Uterus (tissue), 3 donors: ENCODE measurements at regions not wholly inside any gene's neighbourhood (a gene's known extent, or its start where the extent isn't known, plus 50 kb on each side); places are given as distances from the start of the nearest gene placed in this dataset.

ENCODE experiments used
- DNase-seq, 2 donors: peaks; one replicate each; pipeline ENCODE4 v3.0.0-alpha.2; 2019 to 2020
- H3K27ac ChIP-seq, 2 donors: fragments of 200-600 bp; sonication (generic); 1 replicate in 1 of 2; 2 replicates in 1 of 2; pipeline ENCODE4 v1.5.1; 2016 to 2018
- H3K27me3 ChIP-seq, 2 donors: fragments of 200-600 bp; sonication (generic); one replicate each; pipeline ENCODE4 v1.5.1; 2018 to 2019; ENCODE audit warnings: control low read depth in 1 of 2
- H3K36me3 ChIP-seq, 2 donors: fragments of 200-600 bp; sonication (generic); one replicate each; pipeline ENCODE4 v1.5.1; 2019; ENCODE audit warnings: control low read depth in 1 of 2
- H3K4me1 ChIP-seq, 2 donors: fragments of 200-600 bp; sonication (generic); one replicate each; pipeline ENCODE4 v1.5.1; 2018 to 2019; ENCODE audit warnings: control low read depth in 1 of 2
- H3K4me3 ChIP-seq, 2 donors: fragments of 200-600 bp; sonication (generic); 1 replicate in 1 of 2; 2 replicates in 1 of 2; pipeline ENCODE4 v1.5.1; 2018 to 2019; ENCODE audit warnings: mild to moderate bottlenecking in 1 of 2
- H3K9me3 ChIP-seq, 2 donors: fragments of 200-600 bp; sonication (generic); one replicate each; pipeline ENCODE4 v1.5.1; 2019; ENCODE audit warnings: control low read depth in 1 of 2
- POLR2A ChIP-seq, 2 donors: fragments of 450-650 bp; IDR thresholded peaks; one replicate each; pipeline ENCODE4 v1.6.1; 2016; ENCODE audit warnings: antibody characterized with exemption in 2 of 2, mild to moderate bottlenecking in 1 of 2, moderate library complexity in 1 of 2
- intact Hi-C: fragments of 100-400 bp; cut with DNase I; formaldehyde crosslinking; loops from one replicate; pipeline ENCODE4 v1.15.1; 2023; ENCODE audit warnings: low total_unique reads
- TF ChIP-seq, protein P1 (sequence below), 4 experiments: fragments of 200-600 bp in 2 of 4; fragments of 450-650 bp in 2 of 4; sonication (generic) in 2 of 4; IDR thresholded peaks; one replicate each; pipeline ENCODE4 v1.5.1; 2016 to 2019; ENCODE audit warnings: antibody characterized with exemption in 4 of 4, mild to moderate bottlenecking in 2 of 4, moderate library complexity in 1 of 4
- donor health status: DM: yes; HTN: yes; CAD: no.

GRCh38 chr3:17806876-17807275 is 64.4 kb upstream of the TBC1D5 start:
- H3K27me3 ChIP-seq: no peaks in the 10 kb centered on the region
- no peak overlapping the region for H3K27ac ChIP-seq
- intact Hi-C loops: no loop called here
- no peaks in the 10 kb centered on the region for H3K4me1 ChIP-seq
- H3K4me3 ChIP-seq: no peak overlapping the region
- H3K36me3 ChIP-seq: no peaks in the 10 kb centered on the region
- H3K9me3 ChIP-seq: no peaks in the 10 kb centered on the region
- no peak for TF ChIP-seq POLR2A (IDR thresholded peaks at IDR 0.05)
- TF ChIP-seq, protein P1, sequence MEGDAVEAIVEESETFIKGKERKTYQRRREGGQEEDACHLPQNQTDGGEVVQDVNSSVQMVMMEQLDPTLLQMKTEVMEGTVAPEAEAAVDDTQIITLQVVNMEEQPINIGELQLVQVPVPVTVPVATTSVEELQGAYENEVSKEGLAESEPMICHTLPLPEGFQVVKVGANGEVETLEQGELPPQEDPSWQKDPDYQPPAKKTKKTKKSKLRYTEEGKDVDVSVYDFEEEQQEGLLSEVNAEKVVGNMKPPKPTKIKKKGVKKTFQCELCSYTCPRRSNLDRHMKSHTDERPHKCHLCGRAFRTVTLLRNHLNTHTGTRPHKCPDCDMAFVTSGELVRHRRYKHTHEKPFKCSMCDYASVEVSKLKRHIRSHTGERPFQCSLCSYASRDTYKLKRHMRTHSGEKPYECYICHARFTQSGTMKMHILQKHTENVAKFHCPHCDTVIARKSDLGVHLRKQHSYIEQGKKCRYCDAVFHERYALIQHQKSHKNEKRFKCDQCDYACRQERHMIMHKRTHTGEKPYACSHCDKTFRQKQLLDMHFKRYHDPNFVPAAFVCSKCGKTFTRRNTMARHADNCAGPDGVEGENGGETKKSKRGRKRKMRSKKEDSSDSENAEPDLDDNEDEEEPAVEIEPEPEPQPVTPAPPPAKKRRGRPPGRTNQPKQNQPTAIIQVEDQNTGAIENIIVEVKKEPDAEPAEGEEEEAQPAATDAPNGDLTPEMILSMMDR (IDR thresholded peaks at IDR 0.05): no peak
- DNase-seq: no peak

- Histone ChIP-seq H3K9me3 (no peaks in the 10 kb centered on the region), H3K4me3 (no peak overlapping the region), H3K4me1 (no peaks in the 10 kb centered on the region), H3K36me3 (no peaks in the 10 kb centered on the region), H3K27ac (no peak overlapping the region), H3K27me3 (no peaks in the 10 kb centered on the region)
- no peak for DNase-seq
- TF ChIP-seq, protein P1 (IDR thresholded peaks at IDR 0.05): no peak
- no peak for TF ChIP-seq POLR2A (IDR thresholded peaks at IDR 0.05)
- intact Hi-C loops: no loop called here
Measured at GRCh38 chr3:17806201-17806600, 63.8 kb upstream of the TBC1D5 start.

GRCh38 chr3:17805461-17805940 is 63.1 kb upstream of the TBC1D5 start:
- TF ChIP-seq, protein P1 (IDR thresholded peaks at IDR 0.05): no peak
- no peak for TF ChIP-seq POLR2A (IDR thresholded peaks at IDR 0.05)
- intact Hi-C loops: no loop called here
- H3K27ac ChIP-seq: no peak overlapping the region
- no peaks in the 10 kb centered on the region for H3K36me3 ChIP-seq
- no peaks in the 10 kb centered on the region for H3K4me1 ChIP-seq
- no peak overlapping the region for H3K4me3 ChIP-seq
- no peaks in the 10 kb centered on the region for H3K9me3 ChIP-seq
- no peaks in the 10 kb centered on the region for H3K27me3 ChIP-seq
- no peak for DNase-seq

GRCh38 chr3:17802950-17803349 is 60.5 kb upstream of the TBC1D5 start:
- intact Hi-C loops: no loop called here
- Histone ChIP-seq H3K4me1 (no peaks in the 10 kb centered on the region), H3K36me3 (no peaks in the 10 kb centered on the region), H3K27ac (no peak overlapping the region), H3K9me3 (no peaks in the 10 kb centered on the region), H3K27me3 (no peaks in the 10 kb centered on the region), H3K4me3 (no peak overlapping the region)
- TF ChIP-seq POLR2A (IDR thresholded peaks at IDR 0.05): no peak
- TF ChIP-seq, protein P1 (IDR thresholded peaks at IDR 0.05): no peak
- no peak for DNase-seq

DNA sequence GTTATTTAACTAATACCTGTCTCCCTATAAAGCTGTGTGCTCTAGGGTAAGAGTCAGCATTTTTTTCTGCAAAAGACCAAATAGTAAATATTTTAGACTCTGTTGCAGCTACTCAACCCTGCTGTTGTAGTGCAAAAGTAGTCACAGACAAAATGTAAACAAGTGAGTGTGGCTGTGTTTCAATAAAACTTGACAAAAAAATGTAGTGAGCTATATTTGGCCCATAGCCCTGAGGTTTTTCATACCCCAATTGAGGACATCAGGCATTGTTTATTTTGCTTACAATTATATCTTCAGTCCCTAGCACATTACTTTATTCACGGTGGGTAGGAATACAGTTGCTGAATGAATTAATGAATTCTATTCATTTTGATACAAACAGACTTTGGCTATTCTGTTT is 58.7 kb upstream of the TBC1D5 start:
- Histone ChIP-seq H3K27me3 (no peaks in the 10 kb centered on the region), H3K36me3 (no peaks in the 10 kb centered on the region), H3K9me3 (no peaks in the 10 kb centered on the region), H3K4me3 (no peak overlapping the region), H3K4me1 (no peaks in the 10 kb centered on the region), H3K27ac (no peak overlapping the region)
- no peak for DNase-seq
- intact Hi-C loops: no loop called here
- TF ChIP-seq, protein P1 (IDR thresholded peaks at IDR 0.05): no peak
- TF ChIP-seq POLR2A (IDR thresholded peaks at IDR 0.05): no peak
